ENCODE measurements at regions not wholly inside any gene's neighbourhood (a gene's known extent, or its start where the extent isn't known, plus 50 kb on each side); places are given as distances from the start of the nearest gene placed in this dataset.

- ATAC-seq = no peak
- TF ChIP-seq ZC3H10 (CRISPR knock-in tag; IDR thresholded peaks at IDR 0.05) (no peak), ESRRG (CRISPR knock-in tag; IDR thresholded peaks at IDR 0.05) (no peak), SNAI2 (CRISPR knock-in tag; IDR thresholded peaks at IDR 0.05) (no peak), CSRNP3 (CRISPR knock-in tag; IDR thresholded peaks at IDR 0.05) (no peak), BACH2 (CRISPR knock-in tag; IDR thresholded peaks at IDR 0.05; ENCODE audit: borderline replicate concordance) (no peak)
Measured at GRCh38 chr4:174066611-174067205, 216.8 kb downstream of the FBXO8 start.

DNA sequence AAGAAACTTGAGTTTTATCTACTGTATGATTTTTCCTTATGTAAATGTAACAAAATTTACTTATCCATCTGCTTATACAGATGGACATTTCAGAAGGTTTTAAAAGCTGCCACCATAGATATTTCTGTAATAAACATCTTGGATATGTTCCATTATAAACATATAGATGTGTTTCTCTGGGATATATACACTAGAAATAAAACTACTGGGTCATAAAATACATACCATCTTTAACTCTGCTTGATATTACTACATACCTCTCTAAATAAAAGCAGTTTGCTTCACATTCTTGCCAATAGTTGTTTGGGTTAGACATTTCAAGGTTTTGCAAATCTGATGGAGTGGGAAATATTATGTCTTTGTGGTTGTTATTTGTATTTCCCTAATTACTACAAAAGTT is 220.6 kb downstream of the FBXO8 start:
- TF ChIP-seq ZNF565 (CRISPR knock-in tag; conservative IDR thresholded peaks at IDR 0.05; ENCODE audit: low read depth) (no peak), PPARA (CRISPR knock-in tag; IDR thresholded peaks at IDR 0.05; ENCODE audit: borderline replicate concordance) (no peak), ZNF70 (CRISPR knock-in tag; IDR thresholded peaks at IDR 0.05) (no peak), RARB (CRISPR knock-in tag; IDR thresholded peaks at IDR 0.05) (no peak), ARNTL (CRISPR knock-in tag; IDR thresholded peaks at IDR 0.05; ENCODE audit: borderline replicate concordance, low read depth) (no peak), CREB5 (CRISPR knock-in tag; IDR thresholded peaks at IDR 0.05; ENCODE audit: low read depth) (no peak)
- ATAC-seq = no peak

DNA sequence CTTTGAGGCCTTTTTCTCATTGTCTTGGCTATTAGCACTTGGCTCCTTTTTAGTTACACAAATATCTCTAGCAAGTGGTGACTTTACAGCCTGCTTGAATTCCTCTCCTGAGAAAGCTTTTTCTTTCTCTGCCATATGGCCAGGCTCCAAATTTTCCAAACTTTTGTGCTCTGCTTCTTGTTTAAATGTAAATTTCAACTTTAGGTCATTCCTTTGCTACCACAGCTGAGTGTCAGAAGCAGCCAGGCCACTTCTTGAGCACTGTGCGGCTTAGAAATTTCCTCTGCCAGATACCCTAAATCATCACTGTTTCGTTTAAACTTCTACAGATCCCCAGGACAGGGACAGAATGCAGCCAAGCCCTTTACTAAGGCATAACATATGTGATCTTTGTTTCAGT is 222.4 kb downstream of the FBXO8 start:
- ATAC-seq = no peak
- no peak for TF ChIP-seq ESRRG (CRISPR knock-in tag; IDR thresholded peaks at IDR 0.05)
- TF ChIP-seq, protein P1, sequence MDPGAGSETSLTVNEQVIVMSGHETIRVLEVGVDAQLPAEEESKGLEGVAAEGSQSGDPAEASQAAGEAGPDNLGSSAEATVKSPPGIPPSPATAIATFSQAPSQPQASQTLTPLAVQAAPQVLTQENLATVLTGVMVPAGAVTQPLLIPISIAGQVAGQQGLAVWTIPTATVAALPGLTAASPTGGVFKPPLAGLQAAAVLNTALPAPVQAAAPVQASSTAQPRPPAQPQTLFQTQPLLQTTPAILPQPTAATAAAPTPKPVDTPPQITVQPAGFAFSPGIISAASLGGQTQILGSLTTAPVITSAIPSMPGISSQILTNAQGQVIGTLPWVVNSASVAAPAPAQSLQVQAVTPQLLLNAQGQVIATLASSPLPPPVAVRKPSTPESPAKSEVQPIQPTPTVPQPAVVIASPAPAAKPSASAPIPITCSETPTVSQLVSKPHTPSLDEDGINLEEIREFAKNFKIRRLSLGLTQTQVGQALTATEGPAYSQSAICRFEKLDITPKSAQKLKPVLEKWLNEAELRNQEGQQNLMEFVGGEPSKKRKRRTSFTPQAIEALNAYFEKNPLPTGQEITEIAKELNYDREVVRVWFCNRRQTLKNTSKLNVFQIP (CRISPR knock-in tag; IDR thresholded peaks at IDR 0.05; ENCODE audit: borderline replicate concordance, low read depth) = no peak
- no peak for TF ChIP-seq PPARA (CRISPR knock-in tag; IDR thresholded peaks at IDR 0.05; ENCODE audit: borderline replicate concordance)
- TF ChIP-seq RARB (CRISPR knock-in tag; IDR thresholded peaks at IDR 0.05) = no peak
- TF ChIP-seq TSHZ2 (CRISPR knock-in tag; IDR thresholded peaks at IDR 0.05) = no peak
- no peak for TF ChIP-seq ZNF70 (CRISPR knock-in tag; IDR thresholded peaks at IDR 0.05)
- TF ChIP-seq SNAI2 (CRISPR knock-in tag; IDR thresholded peaks at IDR 0.05) = no peak
- no peak for TF ChIP-seq ISL1 (CRISPR knock-in tag; IDR thresholded peaks at IDR 0.05)

DNA sequence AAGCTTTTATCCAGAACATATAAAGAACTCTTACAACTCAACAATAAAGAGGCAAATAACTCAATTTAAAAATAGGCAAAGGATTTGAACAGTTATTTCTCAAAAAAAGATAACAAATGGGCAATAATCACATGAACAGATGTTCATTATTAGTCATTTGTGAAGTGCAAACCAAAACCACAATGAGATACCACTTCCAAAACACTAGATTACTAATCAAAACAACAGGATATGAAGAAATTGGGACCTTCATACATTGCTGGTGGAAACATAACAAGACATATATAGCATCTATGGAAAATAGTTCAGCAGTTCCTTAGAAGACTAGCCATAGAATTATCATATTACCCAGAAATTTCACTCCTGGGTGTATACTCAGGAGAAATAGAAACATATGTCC is 224.6 kb downstream of the FBXO8 start:
- TF ChIP-seq, protein P1 (CRISPR knock-in tag; IDR thresholded peaks at IDR 0.05; ENCODE audit: borderline replicate concordance, low read depth) = no peak
- no peak for TF ChIP-seq OSR1 (CRISPR knock-in tag; IDR thresholded peaks at IDR 0.05)
- no peak for TF ChIP-seq ZFP3 (CRISPR knock-in tag; IDR thresholded peaks at IDR 0.05)
- TF ChIP-seq TOX (CRISPR knock-in tag; IDR thresholded peaks at IDR 0.05; ENCODE audit: borderline replicate concordance) = no peak
- TF ChIP-seq ZC3H10 (CRISPR knock-in tag; IDR thresholded peaks at IDR 0.05) = no peak
- TF ChIP-seq TSHZ2 (CRISPR knock-in tag; IDR thresholded peaks at IDR 0.05) = no peak
- no peak for TF ChIP-seq RARB (CRISPR knock-in tag; IDR thresholded peaks at IDR 0.05)
- TF ChIP-seq ISL1 (CRISPR knock-in tag; IDR thresholded peaks at IDR 0.05) = no peak
- TF ChIP-seq ZFP30 (CRISPR knock-in tag; IDR thresholded peaks at IDR 0.05) = no peak
- no peak for ATAC-seq

All from SK-N-SH treated with all-trans-retinoic acid at 6 μM for 48 hours (cell line).